ENCODE measurements at regions not wholly inside any gene's neighbourhood (a gene's known extent, or its start where the extent isn't known, plus 50 kb on each side); places are given as distances from the start of the nearest gene placed in this dataset.

- Mint-ChIP-seq H3K4me3 (no peak overlapping the region), H3K27ac (no peak overlapping the region), H3K9me3 (peaks cover 21% of the 10 kb centered on the region), H3K36me3 (no peaks in the 10 kb centered on the region), H3K4me1 (peaks cover 2% of the 10 kb centered on the region), H3K27me3 (ENCODE audit: low read depth) (no peaks in the 10 kb centered on the region)
- no peak for TF ChIP-seq CTCF (IDR thresholded peaks at IDR 0.05; ENCODE audit: unreplicated experiment)
- no peak for DNase-seq (ENCODE audit: low spot score in 2 of 2, unreplicated experiment in 2 of 2)
Observed at GRCh38 chr2:16821692-16822091, 156.1 kb upstream of the CYRIA start.

DNA sequence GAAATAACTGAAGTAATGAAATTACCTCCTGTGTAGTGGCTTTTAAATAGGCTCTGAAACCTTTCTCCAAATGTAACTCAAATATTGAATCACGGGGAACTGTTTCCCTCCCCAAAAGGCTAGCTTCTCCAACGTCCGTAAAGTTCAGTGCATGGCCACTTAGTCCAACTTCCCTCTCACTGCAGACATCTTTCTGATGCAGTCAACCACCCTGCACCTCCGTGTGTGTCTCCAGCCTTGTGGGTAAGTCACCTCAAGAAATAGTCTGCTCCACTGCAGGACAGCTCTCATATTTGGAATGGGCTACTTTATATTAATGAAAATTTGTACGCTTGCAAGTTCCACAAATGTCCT is 152.5 kb upstream of the CYRIA start:
- Mint-ChIP-seq H3K27ac (no peak overlapping the region), H3K27me3 (ENCODE audit: low read depth) (no peaks in the 10 kb centered on the region), H3K9me3 (peaks cover 14% of the 10 kb centered on the region), H3K36me3 (no peaks in the 10 kb centered on the region), H3K4me3 (no peak overlapping the region), H3K4me1 (peaks cover 2% of the 10 kb centered on the region)
- no peak for DNase-seq (ENCODE audit: low spot score in 2 of 2, unreplicated experiment in 2 of 2)
- TF ChIP-seq CTCF (IDR thresholded peaks at IDR 0.05; ENCODE audit: unreplicated experiment): no peak

DNA sequence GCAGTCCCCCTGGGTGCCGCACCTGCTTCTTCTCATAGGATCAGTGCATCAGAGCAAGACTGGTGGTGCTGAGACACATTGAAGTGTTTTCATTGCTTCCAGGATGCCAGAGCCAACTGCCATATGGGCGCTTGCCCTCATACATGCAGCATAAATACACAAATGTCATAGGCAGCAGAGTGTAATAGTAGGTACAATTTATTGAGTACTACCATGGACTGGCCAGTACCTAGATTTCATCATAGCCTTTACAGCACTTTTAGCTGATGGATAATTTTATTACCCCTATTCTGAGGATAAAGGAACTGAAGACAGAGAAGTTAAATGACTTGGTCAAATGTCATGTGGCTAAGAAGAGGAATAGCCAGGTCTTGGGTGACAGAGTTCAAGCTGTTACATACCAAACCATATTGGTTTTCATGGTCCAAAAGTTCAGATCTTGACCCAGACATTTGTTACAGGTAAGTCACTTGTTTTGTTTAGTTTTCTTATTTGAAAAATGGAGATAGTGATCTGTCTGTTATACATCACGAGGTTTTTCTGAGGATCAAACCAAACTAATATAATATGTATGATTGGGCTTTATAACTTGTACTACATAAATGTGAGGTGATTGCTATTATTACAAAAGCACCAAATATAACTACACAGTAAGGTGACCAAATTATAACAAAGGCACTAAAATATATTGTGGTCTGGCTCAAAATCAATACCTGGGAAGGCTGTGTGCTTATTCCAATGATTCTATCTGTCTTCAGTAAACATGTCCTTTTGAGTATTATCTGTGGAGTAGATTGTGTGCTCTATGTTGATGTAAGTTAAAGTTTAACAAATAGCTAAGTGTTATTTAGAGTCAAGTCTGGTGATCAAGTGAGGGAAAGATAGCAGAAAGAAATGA is 151.9 kb upstream of the CYRIA start:
- H3K27ac Mint-ChIP-seq: no peak overlapping the region
- no peak overlapping the region for H3K4me3 Mint-ChIP-seq
- TF ChIP-seq CTCF (IDR thresholded peaks at IDR 0.05; ENCODE audit: unreplicated experiment): no peak
- peaks cover 2% of the 10 kb centered on the region for H3K4me1 Mint-ChIP-seq
- DNase-seq (ENCODE audit: low spot score in 2 of 2, unreplicated experiment in 2 of 2): no peak
- peaks cover 12% of the 10 kb centered on the region for H3K9me3 Mint-ChIP-seq
- H3K27me3 Mint-ChIP-seq (ENCODE audit: low read depth): no peaks in the 10 kb centered on the region
- no peaks in the 10 kb centered on the region for H3K36me3 Mint-ChIP-seq

DNA sequence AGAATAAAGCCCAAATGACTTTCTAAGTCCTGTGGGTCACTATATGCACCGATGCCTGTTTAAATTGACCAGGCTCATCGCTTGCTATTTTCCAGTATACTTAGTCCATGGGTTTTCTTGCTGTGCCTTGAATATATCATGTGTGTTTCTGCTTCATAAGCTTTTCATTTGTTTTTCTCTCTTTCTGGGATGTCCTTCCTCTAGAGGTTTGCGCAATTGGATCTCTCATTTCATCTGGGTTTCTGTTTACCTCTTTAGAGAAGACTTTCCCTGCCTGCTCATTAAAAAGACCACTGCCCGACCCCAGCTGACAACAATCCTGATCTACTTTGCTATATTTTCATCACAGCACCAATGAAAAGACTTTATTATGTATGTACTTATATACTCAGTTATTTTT is 150.9 kb upstream of the CYRIA start:
- no peak for TF ChIP-seq CTCF (IDR thresholded peaks at IDR 0.05; ENCODE audit: unreplicated experiment)
- no peak overlapping the region for H3K4me3 Mint-ChIP-seq
- H3K36me3 Mint-ChIP-seq: no peaks in the 10 kb centered on the region
- H3K27me3 Mint-ChIP-seq (ENCODE audit: low read depth): no peaks in the 10 kb centered on the region
- H3K27ac Mint-ChIP-seq: no peak overlapping the region
- DNase-seq (ENCODE audit: low spot score in 2 of 2, unreplicated experiment in 2 of 2): no peak
- peaks cover 12% of the 10 kb centered on the region for H3K9me3 Mint-ChIP-seq
- no peaks in the 10 kb centered on the region for H3K4me1 Mint-ChIP-seq

DNA sequence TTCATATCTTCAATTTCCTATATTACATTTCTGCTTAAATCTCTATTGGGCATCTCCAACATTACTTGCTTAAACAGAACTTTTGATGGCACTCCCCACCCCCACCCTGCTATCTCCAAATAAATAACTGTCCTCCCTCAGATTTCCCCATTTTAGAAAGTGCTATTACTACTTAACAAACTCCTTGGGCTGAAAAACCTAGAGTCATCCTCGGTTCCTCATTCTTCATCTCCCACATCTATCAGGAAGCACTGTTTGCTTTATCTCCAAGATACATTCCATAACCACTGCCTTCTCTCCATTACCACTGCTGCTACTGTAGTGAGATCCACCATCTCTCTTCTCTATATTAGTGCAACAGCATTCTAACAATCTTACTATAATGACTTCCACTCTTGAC is 150.4 kb upstream of the CYRIA start:
- Mint-ChIP-seq H3K27me3 (ENCODE audit: low read depth) (no peaks in the 10 kb centered on the region), H3K9me3 (peaks cover 12% of the 10 kb centered on the region), H3K4me1 (no peaks in the 10 kb centered on the region), H3K36me3 (no peaks in the 10 kb centered on the region), H3K4me3 (no peak overlapping the region), H3K27ac (no peak overlapping the region)
- no peak for TF ChIP-seq CTCF (IDR thresholded peaks at IDR 0.05; ENCODE audit: unreplicated experiment)
- DNase-seq (ENCODE audit: low spot score in 2 of 2, unreplicated experiment in 2 of 2): no peak
